ENCODE measurements at regions not wholly inside any gene's neighbourhood (a gene's known extent, or its start where the extent isn't known, plus 50 kb on each side); places are given as distances from the start of the nearest gene placed in this dataset.
A peak's percentile ranks its signal among the peaks of the same experiment; 100 is the strongest.

DNA sequence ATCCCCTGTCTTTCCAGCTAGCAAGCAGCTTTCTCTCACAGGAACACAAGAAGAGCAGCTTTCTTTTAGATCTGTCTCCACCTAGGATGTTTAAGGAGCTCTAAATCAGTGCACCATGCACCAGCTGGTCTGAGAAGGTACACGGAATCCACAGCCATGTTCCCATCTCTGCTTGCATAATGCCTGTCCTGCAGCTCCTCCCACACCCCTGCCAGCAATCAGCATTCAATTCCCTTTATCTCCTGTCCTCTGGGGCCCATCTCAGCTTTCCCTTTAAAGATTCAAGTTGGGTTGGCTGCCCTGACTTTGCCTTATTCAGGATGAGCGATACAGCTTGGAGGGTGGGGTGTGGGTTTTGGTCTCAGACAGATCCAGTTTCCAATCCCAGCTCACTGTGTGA lies 826.3 kb downstream of the BCL11B start:
- no peaks in the 10 kb centered on the region for H4K20me1 ChIP-seq
- no peak overlapping the region for H3K4me3 ChIP-seq
- H3K27ac ChIP-seq: no peak overlapping the region
- no peak overlapping the region for H3K9ac ChIP-seq
- TF ChIP-seq Cebpa-rat (IDR thresholded peaks at IDR 0.05): no peak
- no peaks in the 10 kb centered on the region for H3K4me1 ChIP-seq
- no peak overlapping the region for H3K4me2 ChIP-seq
- H3K36me3 ChIP-seq: no peaks in the 10 kb centered on the region
- no peaks in the 10 kb centered on the region for H3K27me3 ChIP-seq
- no peaks in the 10 kb centered on the region for H3K9me3 ChIP-seq

DNA sequence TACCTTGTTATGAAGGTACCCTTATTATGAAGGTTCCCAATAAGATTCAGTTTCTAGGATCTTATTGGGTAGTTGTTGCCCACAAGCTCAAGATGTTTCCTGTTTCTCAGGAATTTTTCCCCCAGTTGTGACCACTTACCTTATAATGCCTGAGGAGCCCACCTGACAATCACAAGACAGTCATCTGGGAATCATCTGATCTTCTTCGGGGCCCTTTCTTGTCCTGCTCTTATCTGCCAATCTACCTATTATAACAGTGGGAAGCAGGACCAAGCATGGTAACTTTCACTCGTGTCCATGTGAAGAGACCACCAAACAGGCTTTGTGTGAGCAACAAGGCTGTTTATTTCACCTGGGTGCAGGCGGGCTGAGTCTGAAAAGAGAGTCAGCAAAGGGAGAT lies 825.5 kb downstream of the BCL11B start:
- Histone ChIP-seq H4K20me1 (no peaks in the 10 kb centered on the region), H3K4me1 (no peaks in the 10 kb centered on the region), H3K36me3 (no peaks in the 10 kb centered on the region), H3K9me3 (0 out of 2 replicates have a peak, but pooled peaks cover 5% of the 10 kb centered on the region), H3K27ac (no peak overlapping the region), H3K27me3 (no peaks in the 10 kb centered on the region), H3K4me2 (no peak overlapping the region), H3K9ac (no peak overlapping the region), H3K4me3 (no peak overlapping the region)
- no peak for TF ChIP-seq Cebpa-rat (IDR thresholded peaks at IDR 0.05)

DNA sequence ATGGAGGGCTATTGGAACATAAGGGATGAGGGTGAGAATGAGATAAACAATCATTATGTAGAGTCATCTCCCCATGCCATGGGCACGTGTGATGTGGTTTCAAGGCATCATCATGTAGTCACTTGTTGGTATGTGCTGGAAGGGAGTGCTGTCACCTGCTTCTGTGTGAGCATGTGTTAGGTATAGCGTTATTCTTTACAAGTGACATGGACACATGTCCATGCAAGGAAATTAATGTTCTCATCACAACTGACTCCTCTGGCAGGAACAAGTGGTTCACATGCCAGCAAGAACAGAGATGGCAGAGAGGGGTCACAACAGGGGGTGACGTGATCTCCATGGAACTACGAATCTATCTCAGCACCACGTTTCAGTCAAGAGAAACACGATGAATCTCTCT lies 815.8 kb downstream of the BCL11B start:
- Histone ChIP-seq H3K27ac (no peak overlapping the region), H3K4me1 (peaks cover 6% of the 10 kb centered on the region; the same call in 1 of the 2 replicates), H3K4me2 (no peak overlapping the region), H3K4me3 (no peak overlapping the region), H3K27me3 (no peaks in the 10 kb centered on the region), H3K9me3 (peaks cover 13% of the 10 kb centered on the region; the same call in 1 of the 2 replicates), H3K9ac (no peak overlapping the region), H4K20me1 (no peaks in the 10 kb centered on the region), H3K36me3 (no peaks in the 10 kb centered on the region)
- TF ChIP-seq Cebpa-rat (IDR thresholded peaks at IDR 0.05): no peak

DNA sequence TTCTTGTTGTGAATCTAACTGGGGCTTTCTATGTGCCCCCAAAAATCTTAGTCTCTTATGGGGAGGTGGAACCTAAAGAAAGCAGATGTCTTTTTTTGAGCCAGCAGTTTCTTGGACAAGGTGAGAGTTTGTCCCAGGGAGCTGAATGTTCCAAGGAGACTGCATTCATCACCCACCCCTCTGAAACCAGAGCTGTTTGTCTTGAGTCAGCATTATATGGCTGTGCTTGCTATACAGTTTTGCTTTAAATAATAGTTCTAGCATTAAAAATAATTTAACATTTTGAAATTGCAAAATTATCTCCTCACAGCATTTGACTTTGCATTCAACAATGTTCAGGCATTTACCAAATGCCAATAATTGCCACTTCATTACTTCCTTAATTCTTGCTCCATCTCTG lies 813.3 kb downstream of the BCL11B start:
- no peak for TF ChIP-seq Cebpa-rat (IDR thresholded peaks at IDR 0.05)
- no peaks in the 10 kb centered on the region for H3K9me3 ChIP-seq

DNA sequence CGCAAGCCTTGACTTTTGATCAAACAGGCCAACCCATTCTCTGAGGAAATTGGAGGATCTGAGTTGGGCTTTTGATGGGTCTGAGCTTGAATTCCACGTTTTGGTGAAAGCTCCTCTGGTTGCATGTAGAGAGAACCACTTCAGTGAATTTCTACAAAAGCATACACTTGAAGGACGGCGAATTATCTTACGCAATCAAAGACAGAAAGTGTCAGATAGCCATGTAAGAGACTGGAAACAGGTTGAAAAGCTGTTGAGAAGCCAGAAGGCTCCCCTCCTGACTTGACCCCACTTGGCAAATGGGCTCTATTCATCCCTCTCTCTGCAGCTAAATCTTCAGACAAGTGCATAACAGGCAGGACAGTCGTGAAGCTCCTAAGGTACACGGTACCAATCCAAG lies 809.1 kb downstream of the BCL11B start:
- H3K4me1 ChIP-seq: no peaks in the 10 kb centered on the region
- no peaks in the 10 kb centered on the region for H3K9me3 ChIP-seq
- H4K20me1 ChIP-seq: no peaks in the 10 kb centered on the region
- peak; percentile 71 for TF ChIP-seq Cebpa-rat (IDR thresholded peaks at IDR 0.05)
- no peak overlapping the region for H3K9ac ChIP-seq
- no peaks in the 10 kb centered on the region for H3K36me3 ChIP-seq
- no peak overlapping the region for H3K27ac ChIP-seq
- H3K27me3 ChIP-seq: no peaks in the 10 kb centered on the region
- H3K4me3 ChIP-seq: no peak overlapping the region
- H3K4me2 ChIP-seq: no peak overlapping the region

More for the DNA sequence above, 813.3 kb downstream of the BCL11B start:
- Histone ChIP-seq H3K9ac (no peak overlapping the region), H3K4me2 (no peak overlapping the region), H3K4me3 (no peak overlapping the region), H3K36me3 (no peaks in the 10 kb centered on the region), H4K20me1 (no peaks in the 10 kb centered on the region), H3K27ac (no peak overlapping the region), H3K4me1 (peaks cover 6% of the 10 kb centered on the region; the same call in 1 of the 2 replicates), H3K27me3 (no peaks in the 10 kb centered on the region)

DNA sequence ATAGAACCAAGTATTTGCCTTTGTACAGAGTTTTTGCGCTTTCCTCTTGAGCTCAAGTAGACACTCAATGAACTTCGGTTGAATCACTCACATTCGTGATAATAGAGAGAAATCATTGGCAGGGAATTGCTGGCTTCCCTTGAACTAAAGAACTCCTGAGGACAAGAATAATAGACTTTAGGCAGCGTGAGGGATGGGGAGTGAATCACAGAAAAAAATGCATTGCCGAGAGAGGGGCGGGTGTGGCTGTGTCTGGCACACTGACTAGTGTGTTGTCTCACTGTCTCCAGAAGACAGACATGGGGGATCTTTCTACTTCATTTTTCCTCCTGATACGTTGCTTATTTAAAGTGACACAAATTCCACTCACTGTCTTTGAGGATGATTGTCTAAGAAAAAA lies 805.2 kb downstream of the BCL11B start:
- Histone ChIP-seq H3K9ac (no peak overlapping the region), H3K4me3 (no peak overlapping the region), H3K9me3 (no peaks in the 10 kb centered on the region), H4K20me1 (no peaks in the 10 kb centered on the region), H3K27me3 (no peaks in the 10 kb centered on the region), H3K4me2 (no peak overlapping the region), H3K27ac (no peak overlapping the region), H3K36me3 (no peaks in the 10 kb centered on the region), H3K4me1 (no peaks in the 10 kb centered on the region)
- TF ChIP-seq Cebpa-rat (IDR thresholded peaks at IDR 0.05): no peak

DNA sequence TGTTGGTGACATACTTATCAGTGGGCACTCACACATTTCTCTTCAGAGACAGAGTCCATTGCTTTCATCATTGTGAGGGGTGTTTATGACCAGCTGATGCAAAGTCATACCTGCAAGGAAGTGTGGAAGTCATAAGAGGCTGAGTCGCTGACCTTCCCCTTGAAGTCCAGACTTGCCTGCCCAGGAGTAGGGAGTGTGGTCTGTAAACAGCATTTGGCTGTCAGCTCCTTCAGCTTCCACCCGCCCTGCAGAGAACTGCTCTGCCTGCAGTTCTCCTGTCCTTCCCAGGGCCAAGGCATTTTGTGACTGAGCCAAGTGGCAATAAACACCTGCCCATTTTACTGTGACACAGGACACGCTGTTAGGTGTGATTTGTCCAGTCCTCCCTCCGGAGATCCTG lies 801.3 kb downstream of the BCL11B start:
- no peak for TF ChIP-seq Cebpa-rat (IDR thresholded peaks at IDR 0.05)
- no peaks in the 10 kb centered on the region for H4K20me1 ChIP-seq
- H3K36me3 ChIP-seq: no peaks in the 10 kb centered on the region

DNA sequence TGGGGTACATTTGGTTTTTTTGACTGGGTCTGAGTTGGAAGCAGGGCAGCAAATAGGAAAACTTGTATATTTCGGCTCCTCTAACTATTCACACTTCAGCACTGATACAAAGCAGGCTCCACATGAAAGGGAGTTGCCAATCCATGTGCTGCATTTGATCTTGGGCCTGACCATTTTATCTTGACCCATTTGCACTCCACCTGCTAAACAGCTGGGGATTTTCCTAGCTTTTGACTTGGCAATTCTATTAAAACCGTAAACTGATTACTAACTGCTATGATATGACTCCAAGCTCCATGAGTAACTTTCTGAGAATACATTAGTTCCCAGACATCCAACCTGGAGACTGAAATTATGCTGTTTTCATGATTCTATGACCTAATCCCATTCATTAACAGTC lies 797.1 kb downstream of the BCL11B start:
- Histone ChIP-seq H4K20me1 (no peaks in the 10 kb centered on the region), H3K27me3 (no peaks in the 10 kb centered on the region), H3K9me3 (no peaks in the 10 kb centered on the region), H3K4me1 (no peaks in the 10 kb centered on the region), H3K36me3 (no peaks in the 10 kb centered on the region), H3K4me2 (no peak overlapping the region), H3K4me3 (no peak overlapping the region), H3K27ac (no peak overlapping the region), H3K9ac (no peak overlapping the region)
- no peak for TF ChIP-seq Cebpa-rat (IDR thresholded peaks at IDR 0.05)

More for the DNA sequence above, 801.3 kb downstream of the BCL11B start:
- H3K4me2 ChIP-seq: no peak overlapping the region
- H3K9ac ChIP-seq: no peak overlapping the region
- H3K27ac ChIP-seq: no peak overlapping the region
- no peaks in the 10 kb centered on the region for H3K27me3 ChIP-seq
- H3K9me3 ChIP-seq: no peaks in the 10 kb centered on the region
- H3K4me1 ChIP-seq: no peaks in the 10 kb centered on the region
- H3K4me3 ChIP-seq: no peak overlapping the region

DNA sequence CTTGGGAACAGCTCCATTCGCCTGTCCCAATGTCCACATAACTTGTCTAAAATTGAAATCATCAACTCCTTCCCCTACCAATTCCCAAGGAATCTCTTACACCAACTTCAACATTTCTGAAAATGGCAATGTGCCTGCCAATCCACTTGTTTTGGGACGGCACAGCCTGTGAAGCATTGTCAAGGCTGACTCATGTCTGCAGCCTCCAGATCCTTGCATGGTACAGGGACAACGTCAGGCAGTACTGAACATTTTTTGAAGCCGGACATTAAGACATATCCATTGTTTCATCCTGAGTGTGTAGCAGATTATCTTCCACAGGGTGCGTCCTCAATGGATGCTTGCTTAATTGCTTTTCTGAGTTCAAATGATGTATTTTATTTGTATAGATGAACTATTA lies 794.1 kb downstream of the BCL11B start:
- TF ChIP-seq Cebpa-rat (IDR thresholded peaks at IDR 0.05): no peak
- Histone ChIP-seq H3K27me3 (no peaks in the 10 kb centered on the region), H4K20me1 (no peaks in the 10 kb centered on the region), H3K27ac (no peak overlapping the region), H3K4me2 (no peak overlapping the region), H3K4me3 (no peak overlapping the region), H3K4me1 (no peaks in the 10 kb centered on the region), H3K9ac (no peak overlapping the region), H3K9me3 (no peaks in the 10 kb centered on the region), H3K36me3 (no peaks in the 10 kb centered on the region)

DNA sequence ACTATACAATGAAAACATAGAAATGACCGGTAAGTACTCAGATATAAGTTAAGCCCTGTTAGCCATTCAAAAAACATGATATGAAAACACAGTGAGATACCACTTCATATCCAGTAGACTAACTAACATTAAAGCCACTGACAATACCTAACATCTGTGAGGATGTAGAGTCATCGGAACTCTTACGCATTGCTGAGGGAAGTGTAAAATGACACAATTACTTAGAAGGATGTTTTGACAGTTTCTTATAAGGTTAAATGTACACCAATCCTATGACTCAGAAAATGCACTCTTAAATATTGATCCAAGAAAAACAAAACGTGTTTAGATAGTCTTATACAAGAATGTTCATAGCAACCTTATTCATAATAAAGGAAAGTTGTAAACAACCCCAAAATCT lies 782.9 kb downstream of the BCL11B start:
- Histone ChIP-seq H3K4me3 (no peak overlapping the region), H3K9ac (no peak overlapping the region), H3K4me2 (no peak overlapping the region), H3K27me3 (no peaks in the 10 kb centered on the region), H4K20me1 (no peaks in the 10 kb centered on the region), H3K9me3 (no peaks in the 10 kb centered on the region), H3K27ac (no peak overlapping the region), H3K4me1 (no peaks in the 10 kb centered on the region), H3K36me3 (no peaks in the 10 kb centered on the region)
- TF ChIP-seq Cebpa-rat (IDR thresholded peaks at IDR 0.05): no peak

DNA sequence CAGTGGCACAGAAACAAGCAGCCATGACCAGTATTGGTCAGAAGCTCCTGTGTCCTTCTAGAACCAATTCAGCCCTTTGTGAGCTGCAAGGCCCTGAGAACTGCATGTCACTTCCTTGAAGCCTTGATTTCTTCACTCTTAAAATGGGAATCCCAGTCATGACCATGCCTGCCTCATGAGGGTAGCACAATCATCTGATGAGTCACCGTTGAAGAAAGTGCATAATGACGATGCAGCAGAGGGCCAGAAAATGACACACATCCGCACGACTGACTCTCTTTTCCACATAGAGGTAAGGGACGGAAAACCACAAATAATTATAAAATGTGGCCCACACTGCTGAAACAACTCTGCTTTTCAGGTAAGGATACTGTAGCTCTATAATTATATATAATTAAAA lies 777.4 kb downstream of the BCL11B start:
- Histone ChIP-seq H3K4me3 (no peak overlapping the region), H4K20me1 (no peaks in the 10 kb centered on the region), H3K27me3 (no peaks in the 10 kb centered on the region), H3K36me3 (no peaks in the 10 kb centered on the region), H3K4me1 (no peaks in the 10 kb centered on the region), H3K27ac (no peak overlapping the region), H3K4me2 (no peak overlapping the region), H3K9ac (no peak overlapping the region), H3K9me3 (no peaks in the 10 kb centered on the region)
- TF ChIP-seq Cebpa-rat (IDR thresholded peaks at IDR 0.05): no peak

All from BLaER1 (cell line).